ENCODE measurements at regions not wholly inside any gene's neighbourhood (a gene's known extent, or its start where the extent isn't known, plus 50 kb on each side); places are given as distances from the start of the nearest gene placed in this dataset.

GRCh38 chr10:78807504-78808203 lies 261.1 kb upstream of the ZMIZ1 start:
- FAIRE-seq = no peak
- no peak for TF ChIP-seq POLR2A (IDR thresholded peaks at IDR 0.05; ENCODE audit: low read depth, low read length)
- no peak for DNase-seq (ENCODE audit: insufficient read length, low spot score)

- no peak for DNase-seq (ENCODE audit: insufficient read length, low spot score)
- no peak for TF ChIP-seq POLR2A (IDR thresholded peaks at IDR 0.05; ENCODE audit: low read depth, low read length)
- no peak for FAIRE-seq
Observed at GRCh38 chr10:78808286-78808685, 260.5 kb upstream of the ZMIZ1 start.

GRCh38 chr10:78808736-78809367 lies 259.9 kb upstream of the ZMIZ1 start:
- no peak for TF ChIP-seq POLR2A (IDR thresholded peaks at IDR 0.05; ENCODE audit: low read depth, low read length)
- FAIRE-seq (no peak), DNase-seq (ENCODE audit: insufficient read length, low spot score) (no peak)

- TF ChIP-seq POLR2A (IDR thresholded peaks at IDR 0.05; ENCODE audit: low read depth, low read length) = no peak
- no peak for FAIRE-seq
- no peak for DNase-seq (ENCODE audit: insufficient read length, low spot score)
Observed at GRCh38 chr10:78811174-78811573, 257.6 kb upstream of the ZMIZ1 start.

- no peak for TF ChIP-seq POLR2A (IDR thresholded peaks at IDR 0.05; ENCODE audit: low read depth, low read length)
- DNase-seq (ENCODE audit: insufficient read length, low spot score) = no peak
- no peak for FAIRE-seq
Observed at GRCh38 chr10:78812571-78813318, 256.0 kb upstream of the ZMIZ1 start.

GRCh38 chr10:78813526-78813925 lies 255.2 kb upstream of the ZMIZ1 start:
- no peak for TF ChIP-seq POLR2A (IDR thresholded peaks at IDR 0.05; ENCODE audit: low read depth, low read length)

GRCh38 chr10:78813998-78814399 lies 254.8 kb upstream of the ZMIZ1 start:
- FAIRE-seq = no peak
- TF ChIP-seq POLR2A (IDR thresholded peaks at IDR 0.05; ENCODE audit: low read depth, low read length) = no peak
- no peak for DNase-seq (ENCODE audit: insufficient read length, low spot score)

More at GRCh38 chr10:78813526-78813925, 255.2 kb upstream of the ZMIZ1 start:
- DNase-seq (ENCODE audit: insufficient read length, low spot score) (no peak), FAIRE-seq (no peak)

GRCh38 chr10:78814407-78814806 lies 254.4 kb upstream of the ZMIZ1 start:
- no peak for DNase-seq (ENCODE audit: insufficient read length, low spot score)
- no peak for FAIRE-seq
- no peak for TF ChIP-seq POLR2A (IDR thresholded peaks at IDR 0.05; ENCODE audit: low read depth, low read length)

GRCh38 chr10:78815702-78816334 lies 252.9 kb upstream of the ZMIZ1 start:
- no peak for TF ChIP-seq POLR2A (IDR thresholded peaks at IDR 0.05; ENCODE audit: low read depth, low read length)
- DNase-seq (ENCODE audit: insufficient read length, low spot score) (no peak), FAIRE-seq (no peak)

- FAIRE-seq (no peak), DNase-seq (ENCODE audit: insufficient read length, low spot score) (no peak)
- no peak for TF ChIP-seq POLR2A (IDR thresholded peaks at IDR 0.05; ENCODE audit: low read depth, low read length)
Observed at GRCh38 chr10:78817361-78817760, 251.4 kb upstream of the ZMIZ1 start.

GRCh38 chr10:78817804-78818203 lies 251.0 kb upstream of the ZMIZ1 start:
- no peak for TF ChIP-seq POLR2A (IDR thresholded peaks at IDR 0.05; ENCODE audit: low read depth, low read length)
- FAIRE-seq = no peak
- no peak for DNase-seq (ENCODE audit: insufficient read length, low spot score)

GRCh38 chr10:78819361-78820006 lies 249.3 kb upstream of the ZMIZ1 start:
- no peak for TF ChIP-seq POLR2A (IDR thresholded peaks at IDR 0.05; ENCODE audit: low read depth, low read length)
- DNase-seq (ENCODE audit: insufficient read length, low spot score) = no peak
- no peak for FAIRE-seq

GRCh38 chr10:78820007-78820362 lies 248.8 kb upstream of the ZMIZ1 start:
- no peak for TF ChIP-seq POLR2A (IDR thresholded peaks at IDR 0.05; ENCODE audit: low read depth, low read length)
- FAIRE-seq = no peak
- DNase-seq (ENCODE audit: insufficient read length, low spot score) = no peak

- FAIRE-seq = no peak
- no peak for DNase-seq (ENCODE audit: insufficient read length, low spot score)
- no peak for TF ChIP-seq POLR2A (IDR thresholded peaks at IDR 0.05; ENCODE audit: low read depth, low read length)
Observed at GRCh38 chr10:78821052-78821451, 247.7 kb upstream of the ZMIZ1 start.

Data from H54 (cell line).